IMR-90 (cell line): ENCODE measurements at regions not wholly inside any gene's neighbourhood (a gene's known extent, or its start where the extent isn't known, plus 50 kb on each side); places are given as distances from the start of the nearest gene placed in this dataset.

Source experiments
- ATAC-seq: fragments of 200-7000 bp; cut with Tn5 transposase; 2 replicates; pipeline ENCODE4 v1.9.1; 2020; ENCODE audit warnings: low read depth, mild to moderate bottlenecking, moderate library complexity
- BruUV-seq: library from RNA; stranded (reverse); fragments of 400-500 nt; replicated peaks from 2 replicates; lab custom pipeline; 2021; lab: Mats Ljungman, UMichigan
- CTCF ChIA-PET: fragments of 300-600 bp; formaldehyde crosslinking; extraction: SDS; loops from one replicate; lab custom pipeline; 2021; ENCODE audit warnings: antibody characterized with exemption; lab: Yijun Ruan, JAX
- POLR2A ChIA-PET: fragments of 300-600 bp; sonication (Branson Sonifier 250); formaldehyde crosslinking; loops from one replicate; lab custom pipeline; 2022; ENCODE audit warnings: antibody characterized with exemption; ENCODE audit not compliant: unreplicated experiment; lab: Charles Lee
- DNase-seq: peaks from one replicate; pipeline ENCODE4 v3.0.0; 2013
- H2AFZ ChIP-seq: replicated peaks from 2 replicates; pipeline ENCODE3; 2013; ENCODE audit warnings: low read length, mild to moderate bottlenecking; ENCODE audit not compliant: poor library complexity
- H2AK5ac ChIP-seq: 2 replicates; pipeline ENCODE4 v1.6.1; 2013; ENCODE audit warnings: low read depth, low read length, inconsistent platforms
- H2AK9ac ChIP-seq: replicated peaks from 2 replicates; pipeline ENCODE3; 2013; ENCODE audit warnings: mild to moderate bottlenecking, low read depth, low read length, moderate library complexity; ENCODE audit not compliant: poor library complexity
- H2BK120ac ChIP-seq: 2 replicates; pipeline ENCODE4 v1.6.1; 2013; ENCODE audit warnings: low read depth, low read length, inconsistent platforms
- H2BK15ac ChIP-seq: 3 replicates; pipeline ENCODE4 v1.6.1; 2013; ENCODE audit warnings: low read depth, low read length, inconsistent platforms
- H2BK20ac ChIP-seq: 2 replicates; pipeline ENCODE4 v1.6.1; 2013; ENCODE audit warnings: low read depth, mild to moderate bottlenecking, inconsistent platforms, low read length, moderate library complexity
- H2BK5ac ChIP-seq: 2 replicates; pipeline ENCODE4 v1.6.1; 2013; ENCODE audit warnings: mild to moderate bottlenecking, low read depth, low read length, inconsistent platforms; ENCODE audit not compliant: poor library complexity, severe bottlenecking
- H3K14ac ChIP-seq: replicated peaks from 2 replicates; pipeline ENCODE4 v1.6.1; 2013; ENCODE audit warnings: low read depth, low read length, inconsistent platforms
- H3K18ac ChIP-seq: 2 replicates; pipeline ENCODE4 v1.6.1; 2013; ENCODE audit warnings: low read depth, low read length, control low read depth
- H3K23ac ChIP-seq: 2 replicates; pipeline ENCODE4 v1.6.1; 2013; ENCODE audit warnings: low read depth, low read length, inconsistent platforms
- H3K27ac ChIP-seq: 2 replicates; pipeline ENCODE4 v1.5.1; 2013; ENCODE audit warnings: mild to moderate bottlenecking, control low read depth, low read length; ENCODE audit not compliant: insufficient read depth
- H3K27me3 ChIP-seq: 2 replicates; pipeline ENCODE4 v1.6.1; 2013; ENCODE audit warnings: low read length; ENCODE audit not compliant: control insufficient read depth, insufficient read depth
- H3K36me3 ChIP-seq: 2 replicates; pipeline ENCODE4 v1.6.1; 2013; ENCODE audit warnings: low read length, mixed read lengths; ENCODE audit not compliant: control insufficient read depth, insufficient read depth
- H3K4ac ChIP-seq: 2 replicates; pipeline ENCODE4 v1.6.1; 2013; ENCODE audit warnings: low read depth, low read length, inconsistent platforms
- H3K4me1 ChIP-seq: 2 replicates; pipeline ENCODE4 v1.6.1; 2013; ENCODE audit warnings: low read length, mixed read lengths; ENCODE audit not compliant: control insufficient read depth, insufficient read depth
- H3K4me2 ChIP-seq: 2 replicates; pipeline ENCODE4 v1.6.1; 2013; ENCODE audit warnings: low read depth, mild to moderate bottlenecking, control low read depth, low read length, moderate library complexity
- H3K4me3 ChIP-seq: 2 replicates; pipeline ENCODE4 v1.5.1; 2013; ENCODE audit warnings: low read depth, mild to moderate bottlenecking, control low read depth, low read length, moderate library complexity; ENCODE audit not compliant: insufficient read depth
- H3K56ac ChIP-seq: 2 replicates; pipeline ENCODE4 v1.6.1; 2013; ENCODE audit warnings: low read length, inconsistent platforms; ENCODE audit not compliant: insufficient read depth; ENCODE audit errors: extremely low read depth
- H3K79me1 ChIP-seq, 2 experiments: 2 replicates each; pipeline ENCODE4 v1.6.1; 2013; ENCODE audit warnings: low read length in 2 of 2, inconsistent platforms in 1 of 2, low read depth in 1 of 2
- H3K9ac ChIP-seq: 2 replicates; pipeline ENCODE4 v1.6.1; 2013; ENCODE audit warnings: low read depth, low read length, control low read depth
- H3K9me1 ChIP-seq: 2 replicates; pipeline ENCODE4 v1.6.1; 2013; ENCODE audit warnings: low read length, inconsistent platforms; ENCODE audit not compliant: insufficient read depth
- H3K9me3 ChIP-seq: 2 replicates; pipeline ENCODE4 v1.6.1; 2013; ENCODE audit warnings: low read length; ENCODE audit not compliant: control insufficient read depth, insufficient read depth
- H4K20me1 ChIP-seq: 2 replicates; pipeline ENCODE4 v1.6.1; 2013; ENCODE audit warnings: low read length, inconsistent platforms; ENCODE audit not compliant: insufficient read depth
- H4K5ac ChIP-seq: 2 replicates; pipeline ENCODE4 v1.6.1; 2013; ENCODE audit warnings: mild to moderate bottlenecking, low read depth, low read length, control low read depth
- H4K8ac ChIP-seq, 2 experiments: 2 replicates each; pipeline ENCODE4 v1.6.1; 2013; ENCODE audit warnings: low read depth in 2 of 2, low read length in 2 of 2, control low read depth in 1 of 2, inconsistent platforms in 1 of 2
- H4K91ac ChIP-seq: 2 replicates; pipeline ENCODE4 v1.6.1; 2013; ENCODE audit warnings: low read depth, low read length, inconsistent platforms; ENCODE audit not compliant: insufficient read depth
- BHLHE40 ChIP-seq: fragments of 150-350 bp; IDR thresholded peaks from 2 replicates; pipeline ENCODE4 v1.6.1; 2016; ENCODE audit warnings: mild to moderate bottlenecking, low read depth, low read length
- CHD1 ChIP-seq: IDR thresholded peaks from 2 replicates; pipeline ENCODE4 v1.6.1; 2012; ENCODE audit warnings: low read depth, low read length, improper control_type of control experiment
- FOS ChIP-seq: fragments of 150-350 bp; IDR thresholded peaks from 2 replicates; pipeline ENCODE4 v1.6.1; 2016; ENCODE audit warnings: low read depth, low read length
- MAFK ChIP-seq: IDR thresholded peaks from 2 replicates; pipeline ENCODE4 v1.6.1; 2012; ENCODE audit warnings: low read depth, low read length, improper control_type of control experiment
- MAZ ChIP-seq: IDR thresholded peaks from 2 replicates; pipeline ENCODE4 v1.6.1; 2012; ENCODE audit warnings: low read depth, mild to moderate bottlenecking, low read length, improper control_type of control experiment, moderate library complexity, borderline replicate concordance
- MXI1 ChIP-seq: IDR thresholded peaks from 2 replicates; pipeline ENCODE4 v1.6.1; 2012; ENCODE audit warnings: low read depth, mild to moderate bottlenecking, low read length, moderate library complexity, borderline replicate concordance
- NFE2L2 ChIP-seq: fragments of 150-350 bp; IDR thresholded peaks from 2 replicates; pipeline ENCODE4 v1.6.1; 2016; ENCODE audit warnings: low read depth, mild to moderate bottlenecking, low read length
- RAD21 ChIP-seq: IDR thresholded peaks from 2 replicates; pipeline ENCODE4 v1.6.1; 2012; ENCODE audit warnings: low read length, improper control_type of control experiment
- RCOR1 ChIP-seq: IDR thresholded peaks from 2 replicates; pipeline ENCODE4 v1.6.1; 2012; ENCODE audit warnings: mild to moderate bottlenecking, low read length, improper control_type of control experiment; ENCODE audit not compliant: insufficient replicate concordance
- SMC3 ChIP-seq: fragments of 150-350 bp; IDR thresholded peaks from 2 replicates; pipeline ENCODE4 v1.6.1; 2016; ENCODE audit warnings: low read depth, mild to moderate bottlenecking, antibody characterized with exemption, low read length, moderate library complexity
- WGBS, 2 experiments: methylation state at CpG; one replicate each; pipeline versions ENCODE4 v1.1.5 to v1.1.7; 2013; ENCODE audit warnings: missing lambda C conversion rate in 2 of 2; ENCODE audit not compliant: insufficient read length in 1 of 2; ENCODE audit errors: extremely low coverage in 2 of 2; 5-methylcytosine and 5-hydroxymethylcytosine counted together
- dilution Hi-C: fragments of 300-500 bp; cut with HindIII; formaldehyde crosslinking; loops from one replicate; pipeline ENCODE4 v1.14.3; 2018; ENCODE audit warnings: low sequenced_read_pairs; ENCODE audit not compliant: unreplicated experiment
- in situ Hi-C: fragments of 300-500 bp; cut with MboI; formaldehyde crosslinking; loops from 3 replicates; pipeline ENCODE4 v1.14.3; 2019; ENCODE audit warnings: low sequenced_read_pairs, inconsistent platforms, mixed read lengths
- intact Hi-C: fragments of 100-400 bp; cut with micrococcal nuclease; formaldehyde crosslinking; loops from 2 replicates; pipeline ENCODE4 v1.10.0; 2022
- TF ChIP-seq, protein P1 (sequence below): fragments of 150-350 bp; IDR thresholded peaks from 2 replicates; pipeline ENCODE4 v1.6.1; 2017; ENCODE audit warnings: mild to moderate bottlenecking, antibody characterized with exemption, low read length, low read depth

DNA sequence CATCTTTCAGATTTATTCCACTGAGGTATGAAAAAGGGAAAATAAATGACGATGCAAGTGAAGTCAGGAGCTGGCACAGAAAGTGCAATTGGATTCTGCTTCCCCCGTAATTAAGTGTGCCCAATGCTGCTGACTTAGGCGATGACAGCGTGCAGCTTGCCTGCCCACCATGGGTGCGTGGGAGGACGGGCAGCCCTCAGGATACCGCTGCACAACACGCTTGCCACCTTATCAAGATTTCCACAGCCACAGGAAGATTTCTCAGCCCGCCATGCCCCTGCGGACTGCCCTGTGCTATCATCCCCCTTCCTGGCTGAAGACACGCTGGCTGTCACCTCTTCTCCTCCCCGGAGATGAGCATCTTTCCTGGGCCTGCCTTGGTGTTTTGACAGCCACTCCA lies 103.3 kb upstream of the BACH2 start:
- Histone ChIP-seq H3K9ac (no peak overlapping the region), H2BK15ac (no peak overlapping the region), H3K27ac (no peak overlapping the region), H2BK5ac (no peak overlapping the region), H3K79me1 (no peaks in the 10 kb centered on the region), H3K4me1 (peaks cover 6% of the 10 kb centered on the region), H2BK120ac (no peak overlapping the region), H3K4me2 (no peak overlapping the region), H2AFZ (no peak overlapping the region), H3K23ac (no peak overlapping the region), H3K27me3 (peaks cover 32% of the 10 kb centered on the region), H2AK9ac (no peak overlapping the region), H3K56ac (no peak overlapping the region), H4K20me1 (no peaks in the 10 kb centered on the region), H2BK20ac (no peak overlapping the region), H4K5ac (no peak overlapping the region), H3K18ac (no peak overlapping the region), H2AK5ac (no peak overlapping the region), H4K91ac (no peak overlapping the region), H4K8ac (no peak overlapping the region), H3K9me3 (no peaks in the 10 kb centered on the region), H3K14ac (no peak overlapping the region), H3K36me3 (no peaks in the 10 kb centered on the region), H3K4ac (no peak overlapping the region), H3K9me1 (no peaks in the 10 kb centered on the region), H3K4me3 (no peak overlapping the region)
- dilution Hi-C loops: no loop called here
- intact Hi-C loops: no loop called here
- in situ Hi-C loops: no loop called here
- TF ChIP-seq MAZ: no peak
- no peak for TF ChIP-seq RCOR1
- no peak for TF ChIP-seq RAD21
- TF ChIP-seq BHLHE40: no peak
- TF ChIP-seq CHD1: no peak
- no peak for TF ChIP-seq MAFK
- TF ChIP-seq, protein P1, sequence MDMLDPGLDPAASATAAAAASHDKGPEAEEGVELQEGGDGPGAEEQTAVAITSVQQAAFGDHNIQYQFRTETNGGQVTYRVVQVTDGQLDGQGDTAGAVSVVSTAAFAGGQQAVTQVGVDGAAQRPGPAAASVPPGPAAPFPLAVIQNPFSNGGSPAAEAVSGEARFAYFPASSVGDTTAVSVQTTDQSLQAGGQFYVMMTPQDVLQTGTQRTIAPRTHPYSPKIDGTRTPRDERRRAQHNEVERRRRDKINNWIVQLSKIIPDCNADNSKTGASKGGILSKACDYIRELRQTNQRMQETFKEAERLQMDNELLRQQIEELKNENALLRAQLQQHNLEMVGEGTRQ: no peak
- no peak for TF ChIP-seq NFE2L2
- no peak for TF ChIP-seq MXI1
- TF ChIP-seq SMC3: no peak
- no peak for TF ChIP-seq FOS
- POLR2A ChIA-PET: no interaction called here
- BruUV-seq: no TSS peak
- no peak for ATAC-seq
- CTCF ChIA-PET: interaction anchor here (1.3 kb wide), 1 partner anchor 460 kb away, joined by 4 read pairs; no protein-coding TSS in a partner anchor
- WGBS, 2 experiments: 55% methylated on average over 5 of the region's 12 CpGs; no CpG with 5 or more reads in 1 of the 2 experiments
- DNase-seq: no peak
